ENCODE measurements at regions not wholly inside any gene's neighbourhood (a gene's known extent, or its start where the extent isn't known, plus 50 kb on each side); places are given as distances from the start of the nearest gene placed in this dataset.
"Not testable (repeated sequence)": the region's sequence is repeated elsewhere in the genome, so short reads cannot be mapped to it uniquely, and the experiment has no call there.

GRCh38 chr1:60949154-60949825 lies 133.1 kb upstream of the NFIA start:
- DNase-seq = no peak

GRCh38 chr1:60948486-60948885 lies 133.9 kb upstream of the NFIA start:
- no peak for DNase-seq

DNA sequence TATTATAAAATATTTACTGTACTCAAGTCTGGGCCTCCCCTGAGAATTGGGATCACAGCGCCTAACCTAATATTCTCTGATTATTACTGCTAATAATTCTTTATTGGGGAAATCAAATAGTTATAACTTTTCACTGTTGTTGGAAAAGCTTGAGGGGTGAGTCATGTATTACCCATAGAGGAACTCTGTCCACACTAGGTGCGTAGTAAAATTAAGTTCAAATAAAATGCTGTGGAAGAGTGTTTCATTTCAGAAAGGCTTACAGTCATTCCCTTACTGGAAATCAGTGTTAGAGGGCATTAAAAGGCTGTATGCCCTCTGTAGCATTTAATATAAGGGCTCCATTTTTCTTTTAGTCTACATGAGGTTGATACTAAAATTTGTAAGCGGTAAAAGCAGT lies 135.0 kb upstream of the NFIA start:
- no peak for DNase-seq

GRCh38 chr1:60942896-60943638 lies 139.3 kb upstream of the NFIA start:
- no peak for DNase-seq

DNA sequence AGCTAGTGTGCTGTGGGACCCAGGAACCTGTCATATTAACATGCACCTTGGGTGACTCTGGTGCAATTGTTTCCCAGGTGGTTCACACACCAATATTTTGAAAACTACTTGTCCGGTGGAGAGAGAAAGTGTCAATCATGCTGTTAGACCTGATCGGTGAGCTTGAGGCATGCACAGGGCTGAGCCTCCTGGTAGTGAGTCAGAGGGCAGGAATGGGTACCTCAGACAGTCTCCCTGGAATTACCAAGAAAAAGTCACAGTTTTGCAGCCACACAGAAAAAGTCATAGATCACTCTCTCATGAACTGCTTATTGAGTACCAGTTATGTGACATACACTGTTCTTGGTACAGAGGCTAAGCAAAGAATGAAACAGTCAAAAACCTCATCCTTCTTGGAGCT lies 140.1 kb upstream of the NFIA start:
- DNase-seq = peak; percentile 19

DNA sequence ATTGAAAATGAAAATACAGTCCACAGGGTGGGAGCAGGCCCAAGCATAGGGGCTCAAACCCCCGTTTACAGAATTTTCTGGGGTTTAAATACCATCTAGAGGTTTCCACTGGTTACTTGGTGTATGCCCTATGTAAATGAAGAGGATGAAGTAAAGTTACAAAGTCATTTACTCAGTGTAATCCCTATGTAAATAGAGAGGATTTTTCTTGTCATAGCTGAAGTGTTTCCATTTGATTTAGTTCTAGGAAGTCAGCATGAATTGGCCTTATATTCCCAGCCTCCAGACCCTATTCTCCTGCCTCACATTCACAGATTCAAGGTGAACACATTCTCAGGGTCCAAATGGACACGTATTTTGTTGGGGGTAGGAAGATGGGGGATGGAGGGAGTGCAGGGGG lies 141.7 kb upstream of the NFIA start:
- not testable (repeated sequence) for DNase-seq

DNA sequence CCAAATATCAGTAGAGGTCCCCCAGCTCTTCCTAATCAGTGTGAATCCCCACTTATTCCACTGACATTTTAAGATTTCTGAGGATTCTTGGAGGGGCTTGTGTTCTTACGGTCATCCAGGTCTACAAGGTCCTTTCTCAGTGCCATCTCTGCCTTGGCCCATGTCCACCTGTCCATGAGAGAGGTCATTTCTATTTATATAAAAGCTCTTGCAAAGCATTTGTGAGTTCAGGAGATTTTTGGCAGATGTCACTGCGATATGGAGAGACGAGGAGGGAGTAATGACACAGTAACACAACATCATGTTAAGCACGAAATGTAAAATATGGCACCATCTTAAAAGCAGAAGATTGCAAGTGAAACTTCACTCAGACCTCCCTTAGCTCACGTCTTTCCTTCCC lies 144.6 kb upstream of the NFIA start:
- no peak for DNase-seq

- no peak for DNase-seq
These were observed 145.6 kb upstream of the NFIA start for GRCh38 chr1:60936591-60937342.

DNA sequence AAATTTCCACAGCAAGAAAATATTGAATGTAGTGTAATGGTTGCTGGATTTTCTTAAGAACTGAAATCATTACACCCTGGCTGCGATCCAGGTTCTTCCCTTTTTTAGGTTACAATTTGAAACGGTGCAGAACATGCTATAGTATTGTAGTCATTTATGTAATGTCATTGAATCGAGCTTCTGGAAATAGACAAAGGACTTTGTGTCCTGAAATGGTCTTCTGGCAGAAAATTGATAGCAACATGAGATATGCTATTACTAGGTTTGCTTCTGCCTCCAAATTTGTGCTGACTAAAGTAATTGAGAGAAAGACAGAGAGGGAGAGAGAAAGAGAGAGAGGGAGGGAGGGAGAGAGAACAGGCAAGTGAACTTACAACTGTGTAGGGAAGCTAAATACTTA lies 146.2 kb upstream of the NFIA start:
- no peak for DNase-seq

DNA sequence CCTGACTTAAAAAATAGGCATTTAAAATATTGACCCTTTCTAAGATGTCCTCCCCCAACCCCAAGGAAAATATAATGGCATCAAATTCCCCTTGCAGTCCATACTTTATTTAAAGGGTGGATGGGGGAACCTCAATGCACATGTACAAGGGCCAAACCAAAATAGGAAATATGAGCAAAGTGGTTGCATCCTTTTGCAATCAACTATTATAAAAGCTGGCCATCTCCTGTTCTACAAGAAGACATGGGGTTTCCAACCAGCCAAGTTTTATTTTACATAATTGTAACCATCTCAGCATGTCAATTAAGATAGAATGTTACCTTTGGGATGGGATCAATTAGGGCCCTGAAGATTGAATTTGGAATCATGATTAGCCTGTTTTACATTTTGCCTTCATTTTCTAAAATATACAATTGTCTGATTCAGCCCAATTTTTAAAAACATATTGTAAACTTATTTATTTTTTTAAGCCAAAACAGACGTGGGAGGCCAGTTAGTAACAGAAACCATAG lies 146.7 kb upstream of the NFIA start:
- no peak for DNase-seq

- DNase-seq = no peak
These were observed 152.2 kb upstream of the NFIA start for GRCh38 chr1:60930130-60930529.

GRCh38 chr1:60924964-60925798 lies 157.2 kb upstream of the NFIA start:
- DNase-seq = no peak

DNA sequence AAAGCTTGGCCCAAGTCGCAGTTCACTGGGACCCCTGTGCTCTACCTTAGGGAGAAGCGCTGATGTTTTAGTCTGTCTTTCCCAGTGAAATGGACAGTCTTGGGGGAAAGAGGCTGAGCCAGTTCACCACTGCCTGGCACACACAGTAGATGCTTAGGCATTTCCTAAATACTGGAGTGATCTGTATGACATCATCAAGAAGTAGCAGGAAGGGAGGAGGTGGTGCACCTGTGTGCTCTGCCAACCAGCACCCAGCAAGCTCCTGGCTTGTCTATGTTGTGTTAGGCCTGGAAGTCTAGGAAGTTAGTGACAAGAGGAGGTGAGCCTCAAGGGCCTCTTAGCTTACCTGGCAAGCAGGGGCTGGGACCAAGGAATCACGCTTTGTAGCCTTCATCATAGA lies 158.2 kb upstream of the NFIA start:
- no peak for DNase-seq

GRCh38 chr1:60923389-60924087 lies 158.8 kb upstream of the NFIA start:
- no peak for DNase-seq

DNA sequence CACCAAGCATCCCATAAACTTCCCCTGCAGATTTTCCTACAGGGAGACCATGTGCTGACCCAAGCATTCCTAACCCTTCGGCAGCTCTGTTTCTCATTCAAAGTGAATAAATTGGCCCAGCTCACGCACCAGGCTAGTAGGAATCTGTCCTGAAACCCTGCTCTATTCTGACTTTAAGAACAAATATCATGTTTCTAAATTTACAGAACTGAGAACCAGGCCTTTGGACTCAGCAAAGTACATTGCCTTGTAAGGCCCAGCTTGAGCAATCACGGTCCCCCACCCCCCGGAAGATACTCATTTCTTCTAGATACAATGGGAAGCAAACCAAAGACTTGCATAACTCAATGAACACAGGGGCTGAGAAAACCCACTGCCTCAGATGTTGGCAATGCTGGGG lies 160.1 kb upstream of the NFIA start:
- no peak for DNase-seq

DNA sequence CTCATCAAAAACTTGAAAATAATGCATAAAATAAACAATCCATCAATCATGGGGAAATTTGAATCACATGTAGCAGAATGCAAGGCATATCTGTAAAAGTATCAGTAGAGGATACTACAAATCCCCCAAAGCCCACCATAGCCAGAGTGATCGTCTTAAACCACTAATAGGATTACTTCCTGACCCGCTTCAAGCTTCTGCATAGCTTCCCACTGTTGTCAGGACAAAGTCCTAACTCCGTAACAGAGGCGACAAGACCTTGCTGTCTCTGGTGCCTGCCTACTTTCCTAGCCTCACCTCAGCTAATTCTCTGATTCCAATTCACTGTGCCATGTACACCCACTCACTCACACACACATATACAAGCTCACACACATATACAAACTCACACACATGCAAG lies 161.2 kb upstream of the NFIA start:
- DNase-seq = no peak

DNA sequence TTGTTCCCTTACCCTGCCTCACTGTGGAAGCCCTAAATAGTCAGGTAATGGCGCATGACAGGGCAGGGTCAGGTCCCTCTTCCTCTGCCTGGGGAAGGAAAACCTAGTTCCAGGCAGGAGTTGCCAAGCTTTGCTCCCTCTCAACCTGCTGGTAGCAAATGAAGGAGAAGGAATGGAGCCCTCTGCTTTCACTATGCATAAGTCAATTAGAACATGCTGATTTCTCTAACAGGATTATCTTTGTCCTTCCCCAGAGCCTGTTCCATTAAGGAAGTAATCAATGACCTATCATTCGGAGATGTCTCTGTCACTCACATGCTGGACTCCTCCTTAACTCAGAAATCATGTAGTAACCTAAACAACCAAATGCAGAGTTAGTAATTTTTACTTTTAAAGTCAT lies 161.8 kb upstream of the NFIA start:
- DNase-seq = no peak

GRCh38 chr1:60918867-60919266 lies 163.5 kb upstream of the NFIA start:
- DNase-seq = no peak

- no peak for DNase-seq
These were observed 165.5 kb upstream of the NFIA start for GRCh38 chr1:60916906-60917305.

DNA sequence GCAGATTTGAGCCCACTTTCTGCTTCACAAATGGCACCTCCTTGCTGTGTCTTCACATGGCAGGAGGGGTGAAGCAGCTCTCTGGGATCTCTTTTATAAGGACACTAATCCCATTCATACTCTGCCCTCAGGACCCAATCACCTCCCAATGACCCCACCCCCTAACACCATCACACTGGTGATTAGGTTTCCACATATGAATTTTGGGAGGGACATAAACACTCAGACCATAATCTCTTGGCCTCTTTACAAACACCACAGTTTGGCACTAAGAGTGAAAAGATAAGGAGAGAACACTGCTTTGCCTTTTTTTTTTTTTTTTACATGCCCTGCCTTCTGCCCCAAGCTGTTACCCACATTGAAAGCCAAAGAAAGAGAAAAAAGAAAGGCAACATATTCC lies 166.2 kb upstream of the NFIA start:
- DNase-seq = no peak

DNA sequence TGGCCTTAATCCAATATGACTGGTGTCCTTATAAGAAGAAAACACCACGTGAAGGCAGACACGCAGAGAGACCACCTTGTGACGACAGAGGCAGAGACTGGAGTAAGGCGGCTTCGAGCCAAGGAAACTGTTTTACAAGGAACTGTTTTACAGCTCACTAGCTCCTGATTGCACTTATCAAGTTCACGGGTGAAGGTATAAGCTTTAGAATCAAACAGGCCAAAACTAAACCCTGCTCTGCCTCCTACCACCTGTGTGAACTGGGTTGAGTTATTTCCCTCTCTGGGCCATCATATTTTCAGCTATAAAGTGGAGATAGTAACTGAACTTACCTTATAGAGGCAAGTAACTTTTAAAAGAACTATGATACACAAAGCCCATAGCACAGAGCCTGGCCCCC lies 166.9 kb upstream of the NFIA start:
- DNase-seq = no peak

DNA sequence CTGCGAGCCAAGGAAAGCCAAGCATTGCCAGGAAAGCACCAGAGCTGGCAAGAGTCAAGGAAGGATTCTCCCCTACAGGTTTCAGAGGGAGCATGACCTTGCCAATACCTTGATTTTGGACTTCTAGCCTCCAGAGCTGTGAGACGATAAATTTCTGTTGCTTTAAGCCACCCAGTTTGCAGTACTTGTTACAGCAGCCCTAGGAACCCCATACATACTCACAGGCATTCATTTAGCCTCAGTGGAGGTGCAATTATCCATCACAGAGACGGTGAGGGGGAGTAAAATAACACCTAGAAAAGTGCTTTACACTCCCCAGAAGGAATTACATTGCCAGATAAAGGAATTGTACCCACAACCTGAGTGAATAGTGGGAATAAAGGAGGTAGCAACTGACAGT lies 167.4 kb upstream of the NFIA start:
- DNase-seq = no peak
